HPDE6-E6E7 (cell line): ENCODE measurements at regions not wholly inside any gene's neighbourhood (a gene's known extent, or its start where the extent isn't known, plus 50 kb on each side); places are given as distances from the start of the nearest gene placed in this dataset.

Experiments
- DNase-seq: peaks from one replicate; pipeline ENCODE4 v3.0.0; 2011; ENCODE audit warnings: missing footprints; ENCODE audit errors: extremely low spot score

DNA sequence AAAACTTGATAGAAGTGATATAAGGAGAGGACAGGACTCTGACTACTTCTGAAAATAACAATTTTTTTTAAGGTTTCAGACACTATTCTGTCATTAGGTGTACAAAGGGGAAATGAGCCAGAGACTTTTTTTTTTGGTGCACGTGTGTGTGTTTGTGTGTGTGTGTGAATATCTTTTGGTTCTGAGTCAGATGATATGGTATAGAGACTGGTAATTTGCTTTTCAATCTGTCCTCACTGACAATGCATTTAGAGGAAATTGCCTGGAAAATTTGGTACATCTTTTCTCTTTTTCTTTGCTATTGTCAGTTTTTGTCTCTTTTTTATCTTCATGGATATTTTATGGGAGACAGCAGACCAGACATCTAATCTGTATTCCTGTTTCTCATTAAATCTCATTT is 59.3 kb downstream of the DDIT4L start:
- DNase-seq, result no peak

DNA sequence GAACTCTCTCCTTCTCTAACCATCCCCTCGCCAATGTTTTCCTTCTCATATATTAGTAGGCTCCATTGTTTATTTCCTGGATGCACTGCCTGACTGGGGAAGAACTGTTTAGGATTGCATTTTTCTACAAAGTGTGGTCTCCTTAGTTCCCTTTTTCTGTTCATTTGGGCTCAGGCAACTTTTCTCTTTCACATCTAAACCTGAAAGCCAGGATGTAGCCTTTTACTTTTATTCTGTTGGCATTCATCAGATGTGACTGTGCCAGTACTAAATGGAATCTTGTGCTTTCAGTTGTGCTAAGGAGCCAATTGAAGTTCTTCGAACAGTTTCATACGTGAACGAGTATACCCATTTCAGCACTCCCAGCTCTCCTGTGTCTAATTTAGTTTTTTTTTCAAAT is 59.8 kb downstream of the DDIT4L start:
- no peak for DNase-seq

DNA sequence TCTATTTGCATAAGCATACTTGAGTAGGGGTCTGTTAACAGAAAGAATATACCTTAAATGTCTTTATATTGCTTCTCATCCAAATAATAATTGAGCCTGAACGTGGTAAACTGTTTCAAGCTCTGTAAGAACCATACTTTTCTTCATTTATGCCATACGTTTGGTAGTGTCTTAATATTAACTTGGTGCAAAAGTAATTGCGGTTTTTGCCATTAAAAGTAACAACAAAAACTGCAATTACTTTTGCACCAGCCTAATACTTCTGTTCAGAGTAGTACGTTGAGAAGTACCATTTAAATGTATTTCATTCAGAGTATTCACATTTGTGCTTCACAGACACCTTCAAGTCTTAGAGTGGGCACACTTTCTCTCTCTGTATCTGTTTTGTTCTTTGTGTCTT is 60.5 kb downstream of the DDIT4L start:
- no peak for DNase-seq

DNA sequence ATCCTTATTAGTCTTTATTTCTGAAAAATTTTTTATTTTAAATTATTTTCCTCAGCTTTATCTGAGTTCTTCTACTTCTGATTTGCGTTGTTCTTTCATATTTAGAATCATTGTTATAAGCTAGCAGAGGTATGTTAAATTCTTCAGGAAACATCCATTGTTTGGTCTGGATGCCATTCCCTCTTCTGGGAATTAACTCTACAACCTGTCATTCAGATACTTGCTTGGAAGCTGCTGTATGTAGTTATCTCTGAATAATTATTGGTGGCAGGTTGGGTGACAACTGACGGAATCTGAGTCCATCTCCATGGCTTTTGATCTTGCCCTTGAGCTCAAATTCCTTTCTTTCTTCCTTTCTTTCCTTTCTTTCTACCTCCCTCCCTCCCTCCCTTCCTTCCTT is 61.9 kb downstream of the DDIT4L start:
- no peak for DNase-seq

DNA sequence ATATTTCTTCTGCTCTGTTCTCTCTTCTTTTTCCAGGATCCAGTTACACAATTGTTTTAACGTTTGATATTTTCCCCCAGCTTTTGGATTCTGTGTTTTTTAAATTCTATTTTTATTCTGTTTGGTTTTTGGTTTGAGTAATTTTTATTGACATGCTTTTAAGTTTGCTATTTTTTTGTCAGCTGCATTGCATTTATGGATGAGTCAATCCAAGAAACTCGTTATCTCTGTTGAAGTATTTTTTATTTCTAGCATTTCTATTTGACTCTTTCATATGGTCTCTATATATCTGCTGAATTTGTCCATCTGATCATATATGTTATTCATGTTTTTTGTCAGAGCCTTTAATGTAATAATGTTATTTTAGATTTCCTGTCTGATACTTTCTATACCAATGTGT is 65.6 kb downstream of the DDIT4L start:
- DNase-seq, result no peak

DNA sequence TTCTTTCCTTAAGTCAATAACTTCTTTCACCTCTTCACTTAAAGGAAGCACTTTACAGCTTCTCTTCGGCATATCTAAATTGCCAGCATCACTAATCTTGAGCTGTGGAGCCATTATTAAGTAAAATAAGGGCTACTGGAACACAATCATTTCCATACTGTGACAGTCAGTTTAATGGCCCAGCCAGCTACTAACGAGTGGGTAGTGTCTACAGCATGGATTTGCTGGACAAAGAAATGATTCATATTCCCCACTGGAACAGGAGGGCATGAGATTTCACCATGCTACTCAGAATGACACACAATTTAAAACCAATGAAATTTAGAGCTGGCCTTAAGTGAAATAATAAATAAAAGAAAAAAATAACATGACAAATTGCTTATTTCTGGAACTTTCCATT is 72.1 kb downstream of the DDIT4L start:
- no peak for DNase-seq

DNA sequence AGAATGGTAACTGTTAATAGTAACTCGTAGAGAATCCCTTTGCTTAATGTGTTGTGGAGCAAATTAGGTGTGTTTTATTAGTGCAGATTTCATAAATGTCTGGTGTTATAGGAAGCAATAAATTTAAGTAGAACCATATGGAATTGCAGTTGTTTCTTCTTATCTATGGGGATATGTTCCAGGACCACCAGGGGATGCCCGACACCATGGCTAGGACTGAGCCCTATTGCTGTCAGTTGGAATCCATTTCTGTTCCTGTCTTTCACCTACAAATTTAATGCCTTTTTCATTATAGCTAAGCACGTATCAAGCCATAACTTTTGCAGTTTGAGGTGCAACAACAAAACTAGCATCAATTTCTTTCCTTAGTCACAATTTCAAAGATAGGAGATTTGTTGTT is 72.5 kb downstream of the DDIT4L start:
- DNase-seq, result no peak

DNA sequence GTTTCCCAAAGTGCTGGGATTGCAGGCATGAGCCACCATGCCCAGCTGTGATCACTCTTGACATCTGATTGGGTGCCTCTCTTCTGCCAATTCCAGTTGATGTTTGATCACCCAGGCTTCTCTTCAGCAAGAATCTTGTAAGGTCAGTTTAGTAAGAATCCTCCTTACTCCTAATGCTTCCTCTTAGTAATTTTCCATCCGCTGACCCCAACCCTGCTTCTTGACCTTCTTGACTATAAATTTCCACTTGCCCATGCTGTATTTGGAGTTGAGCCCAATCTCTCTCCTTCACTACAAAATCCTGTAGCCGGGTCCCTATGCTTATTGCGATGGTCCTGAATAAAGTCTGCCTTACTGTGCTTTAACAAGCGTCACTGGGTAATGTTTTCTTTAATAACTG is 75.4 kb downstream of the DDIT4L start:
- no peak for DNase-seq

DNA sequence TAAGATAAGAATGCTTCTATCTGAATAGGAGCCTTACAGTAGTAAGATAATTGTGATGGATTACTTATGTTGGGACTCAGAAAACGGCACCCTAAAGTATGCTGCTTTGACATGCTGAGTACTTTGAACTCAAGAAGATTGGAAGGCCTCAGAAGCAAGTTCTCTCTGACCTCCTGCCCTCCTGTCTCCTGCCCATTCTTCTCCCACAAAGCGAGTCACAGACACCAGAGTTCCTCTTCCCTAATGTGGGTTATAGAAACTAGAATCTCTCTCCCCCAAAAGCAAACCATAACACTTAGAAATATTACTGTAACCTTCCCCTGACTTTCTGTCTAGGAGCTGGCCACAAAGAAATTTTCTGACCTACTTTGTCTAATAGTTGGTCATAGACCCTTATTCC is 76.5 kb downstream of the DDIT4L start:
- no peak for DNase-seq

DNA sequence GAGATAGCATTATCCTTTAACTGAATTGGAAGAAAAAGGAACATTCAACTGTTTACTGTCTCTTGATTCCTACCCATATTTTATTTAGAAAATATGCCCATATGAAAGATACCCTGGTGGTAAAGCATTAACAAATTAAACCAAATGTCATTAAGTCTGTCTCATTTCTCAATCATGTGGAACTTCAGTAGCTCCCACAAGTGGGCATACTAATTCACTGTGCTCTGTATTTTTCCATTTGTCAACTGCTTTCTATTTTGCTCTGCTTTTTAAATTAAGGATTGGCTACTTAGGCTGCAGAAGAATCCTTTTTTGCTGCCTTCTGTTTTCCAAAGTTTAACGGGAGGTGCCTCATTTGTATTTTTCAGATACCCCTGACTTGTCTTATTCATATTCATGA is 77.2 kb downstream of the DDIT4L start:
- no peak for DNase-seq

DNA sequence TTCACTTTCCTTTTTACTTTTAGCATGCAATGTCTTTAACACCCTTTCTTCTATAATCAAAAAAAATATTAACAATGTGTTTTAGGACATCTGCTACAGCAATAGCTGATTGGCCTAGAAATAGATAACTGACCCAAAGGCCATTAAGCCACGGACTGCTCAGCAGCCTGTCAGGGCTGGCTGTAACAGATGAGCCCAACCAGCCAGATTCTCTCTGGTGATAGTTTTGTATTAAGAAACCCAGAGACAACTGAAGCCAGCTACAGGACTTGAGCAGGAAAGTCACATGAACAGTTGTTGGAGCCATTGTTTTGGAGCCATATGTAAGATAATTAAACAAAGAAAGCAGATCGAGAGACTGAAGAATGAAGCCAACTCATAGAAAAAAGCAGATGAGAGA is 80.3 kb downstream of the DDIT4L start:
- DNase-seq, result no peak

DNA sequence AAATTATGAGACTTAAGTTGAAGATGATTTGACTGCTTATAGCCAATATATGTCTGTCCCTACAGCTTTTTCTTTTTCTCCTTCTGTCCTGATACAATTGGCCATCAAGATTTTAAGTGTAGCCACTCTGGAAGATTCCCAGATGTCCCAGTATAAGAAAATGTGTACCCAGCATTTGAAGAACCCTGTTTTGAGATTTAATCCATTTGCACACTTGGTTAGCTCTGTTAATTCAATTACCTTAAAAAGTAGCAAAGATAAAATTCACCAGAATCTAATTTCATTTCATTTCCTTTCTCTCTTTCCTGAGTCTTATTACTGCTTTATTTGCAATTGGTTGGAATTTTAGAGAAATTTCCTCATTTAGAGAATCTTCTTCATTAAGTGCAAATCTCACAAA is 81.4 kb downstream of the DDIT4L start:
- no peak for DNase-seq

DNA sequence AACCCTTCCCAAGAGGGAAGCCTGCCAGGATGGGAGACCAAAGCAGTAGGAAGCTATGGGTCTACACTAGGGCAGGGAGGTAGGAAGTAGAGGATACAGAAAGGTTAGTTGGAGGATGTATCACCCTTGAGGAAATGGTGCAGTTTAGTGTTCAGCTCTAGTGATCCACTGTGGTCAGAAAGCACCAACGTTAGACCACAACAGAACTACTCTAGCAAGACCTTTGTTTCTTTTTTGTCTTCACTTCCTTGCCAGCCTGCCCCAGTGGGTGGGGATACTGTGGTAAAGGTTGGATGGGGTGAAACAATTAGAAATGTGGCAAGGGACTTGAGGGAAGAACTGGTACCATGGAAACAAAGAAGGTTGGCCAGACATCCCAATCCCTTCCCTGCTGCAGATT is 83.3 kb downstream of the DDIT4L start:
- no peak for DNase-seq

DNA sequence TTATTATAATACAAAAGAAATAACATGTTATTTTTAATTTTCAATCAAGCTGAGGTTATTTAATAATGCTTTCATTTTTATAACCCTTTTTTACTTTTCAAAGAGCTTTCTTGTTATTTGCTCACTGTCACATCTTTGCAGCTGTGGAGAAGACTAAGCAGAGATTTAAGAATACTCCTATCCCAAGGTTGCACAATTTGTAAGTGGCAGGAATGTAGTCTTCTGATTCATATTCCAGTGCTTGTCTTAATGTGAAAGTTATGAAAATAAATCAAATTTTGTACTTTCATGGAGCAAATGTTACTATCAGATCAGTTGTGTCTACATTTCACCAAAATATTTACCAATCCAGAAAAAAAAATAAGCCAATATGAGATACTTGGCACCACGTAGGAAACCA is 86.6 kb downstream of the DDIT4L start:
- no peak for DNase-seq

DNA sequence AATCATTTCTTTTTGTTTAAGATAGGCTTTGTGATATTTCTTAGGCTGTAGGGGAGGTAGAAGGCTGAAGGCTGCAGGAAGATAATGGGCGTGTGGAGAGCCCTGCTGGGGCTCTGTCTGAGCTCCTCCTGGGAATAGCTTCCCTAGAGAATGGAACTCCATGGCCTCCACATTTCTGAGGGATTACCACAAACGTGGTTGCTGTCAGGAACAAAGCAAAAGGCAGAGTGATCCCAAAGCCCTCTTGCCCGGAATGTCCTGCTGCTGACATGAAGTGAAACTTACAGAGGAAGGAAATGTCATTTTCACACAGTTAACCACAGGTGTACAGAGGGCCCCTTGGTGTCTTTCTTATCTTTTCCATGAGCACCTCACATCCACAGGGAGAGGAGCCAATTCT is 89.3 kb downstream of the DDIT4L start:
- DNase-seq, result no peak

DNA sequence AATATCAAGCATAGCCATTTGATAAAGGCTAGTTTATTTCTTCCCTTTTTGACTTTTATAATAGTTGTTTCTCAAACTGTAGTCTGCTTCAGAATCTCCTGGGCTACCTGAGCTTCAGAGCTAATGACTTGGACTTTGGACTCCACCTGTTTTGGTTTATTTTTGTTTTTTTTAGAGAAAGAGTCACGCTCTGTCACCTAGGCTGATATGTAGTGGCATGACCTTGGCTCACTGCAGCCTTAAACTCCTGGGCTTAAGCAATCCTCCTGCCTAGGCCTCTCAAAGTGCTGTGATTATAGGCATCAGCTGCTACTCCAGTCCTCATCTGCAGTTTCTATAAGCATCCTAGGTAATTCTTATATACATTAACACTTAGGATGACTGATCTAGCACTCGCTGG is 90.5 kb downstream of the DDIT4L start:
- DNase-seq, result no peak

DNA sequence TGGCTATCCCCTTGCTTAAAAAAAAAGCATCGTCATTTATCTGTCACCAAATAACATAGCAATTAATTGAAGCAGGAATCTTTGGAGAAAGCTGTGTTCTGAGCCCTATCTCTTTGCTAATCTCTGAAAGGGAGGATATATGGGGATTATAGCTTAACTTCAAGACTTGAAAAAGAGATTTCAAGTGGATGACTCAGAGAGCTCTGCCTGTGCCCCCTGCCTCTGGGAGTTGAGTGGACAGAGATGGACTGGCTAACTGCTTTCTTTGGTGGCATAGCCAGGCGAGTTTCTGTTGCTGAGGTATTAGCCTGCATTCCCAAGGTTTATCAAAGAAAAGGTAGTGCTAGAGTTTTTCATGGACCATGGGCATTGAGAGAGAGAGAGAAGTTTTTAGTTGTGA is 91.6 kb downstream of the DDIT4L start:
- DNase-seq, result no peak

DNA sequence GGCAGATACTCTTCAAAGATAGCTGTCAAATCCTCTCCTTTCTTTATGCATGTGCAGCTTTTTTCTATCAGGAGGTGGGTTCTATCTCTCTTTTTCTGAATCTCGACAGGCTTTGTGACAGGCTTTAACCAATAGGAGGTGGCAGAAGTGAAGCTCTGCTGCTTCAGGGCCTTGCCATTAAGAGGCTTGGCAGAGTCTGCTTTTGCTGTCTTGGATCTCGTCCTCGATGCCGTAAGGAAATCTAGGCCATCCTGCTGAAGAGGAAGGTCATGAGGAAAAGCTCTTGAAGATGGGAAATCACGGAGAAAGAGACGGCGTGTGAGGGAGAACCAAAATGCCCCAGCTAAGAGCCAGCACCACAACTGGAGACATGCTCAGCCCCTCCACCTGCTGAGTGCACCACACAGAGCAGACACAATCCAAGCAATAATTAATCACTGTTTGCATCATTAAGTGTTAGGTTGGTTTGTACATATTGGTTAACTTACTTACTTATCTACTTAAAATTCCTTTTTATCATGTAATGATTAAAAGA is 92.2 kb downstream of the DDIT4L start:
- DNase-seq, result no peak

DNA sequence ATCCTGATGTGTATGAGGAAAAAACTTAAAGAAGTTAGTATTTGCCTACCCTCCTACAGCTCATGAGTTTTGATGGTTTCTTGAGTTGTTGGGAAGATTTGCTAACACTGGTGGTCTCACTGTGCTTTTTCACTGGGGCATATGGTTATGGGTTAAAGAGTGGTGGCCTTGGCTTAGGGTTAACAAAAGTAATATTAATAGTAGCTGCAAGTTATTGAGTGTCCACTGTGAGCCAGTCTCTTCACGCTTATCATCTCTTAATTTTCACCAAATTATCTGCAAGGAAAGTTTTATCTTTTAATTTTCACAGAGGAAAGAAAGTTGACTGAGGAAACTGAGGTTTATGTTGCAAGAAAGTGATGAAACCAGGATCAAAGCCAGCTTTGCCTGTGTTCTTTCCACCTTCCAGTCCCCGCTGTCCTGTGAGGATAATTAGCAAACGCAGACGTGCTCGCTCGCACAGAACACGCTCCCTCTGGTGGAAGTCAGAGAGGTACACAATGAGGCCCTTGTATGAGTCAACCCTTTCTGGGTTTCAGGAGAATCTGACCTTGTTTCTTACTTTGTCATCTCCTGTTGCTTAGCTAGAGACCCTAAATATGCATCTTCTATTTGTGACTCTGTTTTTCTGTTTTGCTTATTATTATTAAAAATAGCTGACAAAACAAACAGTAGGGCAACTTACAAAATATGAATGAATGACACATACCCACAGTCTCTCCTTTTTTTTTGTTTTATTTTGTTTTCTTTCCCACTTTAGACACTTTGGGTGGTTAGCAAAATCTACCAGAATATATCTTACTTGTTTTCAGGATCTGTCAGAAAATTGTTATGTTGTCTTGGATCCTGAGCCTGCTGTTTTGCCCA is 94.3 kb downstream of the DDIT4L start:
- DNase-seq, result peak; percentile 53

DNA sequence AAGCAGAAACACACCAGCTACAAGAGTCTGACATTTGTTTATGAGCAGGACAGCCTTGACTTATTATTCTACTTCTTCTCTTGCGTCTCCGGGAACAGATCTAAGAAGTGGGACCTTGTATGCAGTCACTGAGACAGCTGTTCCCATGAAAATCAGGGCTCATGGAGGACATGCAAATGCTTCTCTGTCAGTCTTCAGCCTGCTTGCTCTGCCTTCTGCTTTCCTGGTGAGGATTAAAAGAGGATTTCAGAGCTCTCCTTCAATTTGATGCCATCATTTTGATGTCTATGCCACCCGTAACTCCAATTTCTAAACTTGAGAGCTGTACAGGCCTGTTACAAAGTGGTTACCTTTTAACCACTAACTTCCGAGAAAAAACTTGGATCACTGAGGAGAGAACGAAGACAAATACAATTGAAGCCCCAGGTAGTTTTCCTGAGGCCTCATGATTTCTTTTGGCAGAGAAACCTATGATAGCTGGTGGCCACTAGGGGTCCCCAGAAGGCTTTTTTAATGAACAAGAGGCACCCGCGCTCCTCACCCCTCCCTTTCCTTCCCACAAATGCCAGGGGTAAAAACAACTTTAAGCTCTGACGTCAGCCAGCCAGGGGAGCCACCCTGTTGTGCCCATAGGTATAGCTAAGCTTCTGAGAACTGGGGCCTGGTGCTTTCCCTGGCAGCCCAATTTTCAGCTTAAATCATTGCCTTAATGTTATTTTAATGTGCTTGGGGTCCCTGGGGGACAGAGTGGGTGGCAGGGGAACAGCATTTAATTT is 97.0 kb downstream of the DDIT4L start:
- DNase-seq, result peak; percentile 72

DNA sequence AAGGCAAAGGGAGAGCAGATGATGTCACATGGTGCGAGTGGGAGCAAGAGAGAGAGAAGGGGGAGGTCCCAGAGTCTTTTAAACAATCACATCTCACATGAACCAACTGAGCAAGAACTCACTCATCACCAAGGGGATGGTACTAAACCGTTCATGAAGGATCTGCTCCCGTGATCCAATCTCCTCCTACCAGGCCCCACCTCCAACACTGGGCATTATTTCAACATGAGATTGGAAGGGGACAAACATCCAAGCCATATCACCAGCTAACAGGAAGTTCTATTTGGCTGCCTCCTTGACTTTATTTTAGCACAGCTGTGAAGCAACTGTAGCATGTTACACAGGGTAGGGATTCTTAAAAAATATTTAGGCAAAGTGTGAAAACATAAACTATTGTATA is 102.5 kb downstream of the DDIT4L start:
- no peak for DNase-seq

DNA sequence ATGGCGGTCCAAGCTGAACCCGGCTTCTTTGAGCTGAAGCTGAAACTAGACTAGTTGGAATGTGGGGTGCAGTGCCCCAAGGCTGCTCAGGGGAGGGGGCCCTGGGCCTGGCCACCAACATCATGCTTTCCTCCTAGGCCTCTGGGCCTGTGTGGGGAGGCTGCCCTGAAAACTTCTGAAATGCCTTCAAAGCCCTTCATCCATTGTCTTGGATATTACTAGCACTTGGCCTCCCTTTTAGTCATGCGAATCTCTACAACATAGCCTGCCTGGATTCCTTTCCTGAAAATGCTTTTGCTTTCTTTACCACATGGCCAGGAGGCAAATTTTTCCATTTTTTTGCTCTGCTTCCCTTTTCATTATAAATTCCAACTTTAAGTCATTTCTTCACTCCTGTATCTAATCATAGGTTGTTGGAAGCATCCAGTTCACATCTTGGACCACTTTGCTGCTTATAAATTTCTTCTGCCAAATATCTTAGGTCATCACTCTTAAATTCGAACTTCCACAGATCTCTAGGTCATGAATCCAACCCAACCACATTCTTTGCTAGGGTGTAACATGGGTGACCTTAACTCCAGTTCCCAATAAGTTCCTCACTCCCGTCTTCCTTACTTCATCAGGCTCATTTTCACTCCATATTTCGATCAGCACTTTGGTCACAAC is 103.4 kb downstream of the DDIT4L start:
- DNase-seq, result no peak

DNA sequence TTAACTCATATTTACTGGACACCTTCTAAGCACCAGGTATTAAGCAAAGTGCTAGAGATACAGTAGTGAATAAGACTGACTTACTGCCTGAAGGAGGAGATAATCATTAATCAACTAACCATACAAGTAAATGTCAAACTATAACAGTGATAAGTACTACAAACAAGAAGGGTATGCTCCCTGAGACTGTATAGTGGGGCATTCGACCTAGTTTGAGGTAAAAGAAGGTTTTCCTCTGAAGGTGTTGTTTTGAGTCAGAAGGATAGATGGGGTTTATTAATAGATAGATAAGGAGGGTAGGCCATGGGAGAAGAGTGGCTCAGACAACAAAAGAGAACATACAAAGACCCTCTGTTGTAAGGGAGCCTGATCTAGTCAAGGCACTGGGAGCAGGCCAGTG is 105.4 kb downstream of the DDIT4L start:
- DNase-seq, result no peak
